GM18520 (cell line): ENCODE measurements at regions not wholly inside any gene's neighbourhood (a gene's known extent, or its start where the extent isn't known, plus 50 kb on each side); places are given as distances from the start of the nearest gene placed in this dataset.
A peak's percentile ranks its signal among the peaks of the same experiment; 100 is the strongest.
"Not testable (repeated sequence)": the region's sequence is repeated elsewhere in the genome, so short reads cannot be mapped to it uniquely, and the experiment has no call there.

ENCODE experiments used
- ATAC-seq: cut with Tn5 transposase; IDR thresholded peaks from one replicate; pipeline ENCODE4 v1.9.1; 2021; ENCODE audit not compliant: unreplicated experiment

DNA sequence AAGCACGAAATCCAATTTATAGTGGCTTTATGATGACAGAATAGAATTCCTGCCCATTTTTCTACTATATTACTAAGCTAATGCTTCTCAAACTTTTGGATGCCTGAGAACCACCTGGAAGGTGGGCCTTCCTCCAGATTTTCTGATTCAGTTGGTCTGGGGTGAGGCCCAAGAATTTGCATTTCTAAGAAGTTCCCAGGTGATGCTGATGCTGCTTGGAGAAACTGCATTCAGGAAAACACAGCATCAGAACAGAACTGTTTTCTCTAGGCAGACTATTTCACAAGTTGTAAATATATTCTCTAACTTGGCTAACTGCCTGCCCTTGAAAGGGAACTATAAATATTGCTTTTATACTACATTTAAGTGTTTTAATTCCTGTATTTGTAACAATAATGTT lies 644.9 kb upstream of the DPPA4 start:
- ATAC-seq = no peak

GRCh38 chr3:109984976-109985375 lies 647.6 kb upstream of the DPPA4 start:
- no peak for ATAC-seq

GRCh38 chr3:109985943-109986555 lies 648.7 kb upstream of the DPPA4 start:
- ATAC-seq = no peak

DNA sequence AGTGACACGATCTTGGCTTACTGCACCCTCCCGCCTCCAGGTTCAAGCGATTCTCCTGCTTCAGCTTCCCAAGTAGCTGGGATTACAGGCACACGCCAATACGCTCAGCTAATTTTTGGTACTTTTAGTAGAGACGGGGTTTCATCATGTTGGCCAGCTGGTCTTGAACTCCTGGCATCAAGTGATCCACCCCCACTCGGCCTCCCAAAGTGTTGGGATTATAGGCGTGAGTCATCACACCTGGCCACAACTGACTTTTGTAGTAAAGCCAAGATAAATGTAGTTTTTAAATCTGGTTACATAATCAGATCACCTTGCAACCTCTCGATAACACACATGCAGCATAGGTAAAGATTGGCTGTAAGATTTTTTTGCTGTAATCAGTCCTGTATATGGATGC lies 657.5 kb upstream of the DPPA4 start:
- ATAC-seq = no peak

DNA sequence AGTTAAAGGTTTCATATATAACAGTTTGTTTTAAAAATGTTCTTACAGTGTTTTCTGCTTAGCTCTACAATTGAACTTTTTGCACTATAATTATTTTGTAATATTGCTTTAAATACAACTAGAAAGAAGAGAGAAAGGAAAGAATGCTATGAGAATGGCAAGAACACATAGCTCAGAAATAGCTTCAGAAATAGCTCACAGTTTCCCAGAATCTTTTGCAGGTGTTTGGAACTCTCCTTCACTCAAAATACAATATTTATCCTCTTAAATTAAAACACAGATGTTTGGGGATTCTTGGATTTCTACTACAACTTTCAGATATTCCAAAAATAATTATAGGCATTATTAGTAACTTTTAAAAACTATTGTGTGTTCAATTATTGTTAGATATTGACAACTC lies 658.0 kb upstream of the DPPA4 start:
- no peak for ATAC-seq

- ATAC-seq = not testable (repeated sequence)
Measured at GRCh38 chr3:110001905-110002304, 664.6 kb upstream of the DPPA4 start.

DNA sequence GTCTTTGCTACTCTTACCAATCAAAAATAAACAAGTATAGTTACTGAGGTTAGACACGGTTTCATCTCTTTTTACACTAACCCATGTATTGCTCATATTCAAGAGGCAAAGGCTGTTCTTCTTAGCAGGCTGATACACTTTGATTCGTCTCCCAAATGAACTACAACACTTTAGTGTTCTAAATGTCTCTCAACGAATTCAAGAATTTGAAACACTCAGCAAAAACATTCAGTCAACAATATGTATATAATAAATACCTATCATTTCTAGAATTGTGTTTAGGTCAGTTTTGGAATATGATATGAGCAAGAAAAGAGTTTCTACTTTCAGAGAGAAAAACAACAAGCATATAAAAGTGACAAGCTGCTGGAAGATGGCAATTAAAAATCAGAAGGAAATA lies 669.6 kb upstream of the DPPA4 start:
- ATAC-seq = no peak

GRCh38 chr3:110015231-110015963 lies 678.1 kb upstream of the DPPA4 start:
- peak; percentile 67 for ATAC-seq

GRCh38 chr3:110016235-110016815 lies 679.0 kb upstream of the DPPA4 start:
- ATAC-seq = no peak

- no peak for ATAC-seq
Measured at GRCh38 chr3:110017304-110017703, 680.0 kb upstream of the DPPA4 start.

DNA sequence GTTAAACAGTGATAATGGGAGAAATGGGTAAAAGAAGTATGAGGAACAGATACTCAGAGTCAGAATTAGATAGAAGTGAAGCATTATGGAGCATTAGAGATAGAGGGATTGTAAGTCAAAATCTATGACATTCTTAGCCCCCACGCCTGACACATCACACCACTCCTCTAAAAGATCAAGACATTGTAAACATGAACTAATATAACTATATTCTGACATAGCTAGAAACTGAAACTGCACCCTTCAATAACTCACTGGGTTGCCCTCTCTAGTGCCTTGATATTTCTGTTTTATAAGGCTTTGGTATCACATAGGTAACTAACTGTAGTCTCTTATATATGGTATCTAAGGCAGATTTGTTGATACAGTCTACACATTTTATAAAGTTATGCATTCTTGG lies 684.3 kb upstream of the DPPA4 start:
- ATAC-seq = no peak

DNA sequence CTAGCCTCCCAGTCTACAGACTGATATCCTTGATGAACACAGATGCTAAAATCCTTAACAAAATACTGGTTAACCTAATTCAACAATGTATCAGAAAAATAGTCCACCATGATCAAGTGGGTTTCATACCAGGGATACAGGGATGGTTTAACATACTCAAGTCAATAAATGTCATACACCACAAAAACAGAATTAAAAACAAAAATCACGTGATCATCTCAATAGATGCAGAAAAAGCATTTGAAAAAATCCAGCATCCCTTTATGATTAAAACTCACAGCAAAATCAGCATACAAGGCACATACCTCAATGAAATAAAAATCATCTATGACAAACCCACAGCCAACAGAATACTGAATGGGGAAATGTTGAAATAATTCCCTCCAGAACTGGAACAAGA lies 685.7 kb upstream of the DPPA4 start:
- not testable (repeated sequence) for ATAC-seq

DNA sequence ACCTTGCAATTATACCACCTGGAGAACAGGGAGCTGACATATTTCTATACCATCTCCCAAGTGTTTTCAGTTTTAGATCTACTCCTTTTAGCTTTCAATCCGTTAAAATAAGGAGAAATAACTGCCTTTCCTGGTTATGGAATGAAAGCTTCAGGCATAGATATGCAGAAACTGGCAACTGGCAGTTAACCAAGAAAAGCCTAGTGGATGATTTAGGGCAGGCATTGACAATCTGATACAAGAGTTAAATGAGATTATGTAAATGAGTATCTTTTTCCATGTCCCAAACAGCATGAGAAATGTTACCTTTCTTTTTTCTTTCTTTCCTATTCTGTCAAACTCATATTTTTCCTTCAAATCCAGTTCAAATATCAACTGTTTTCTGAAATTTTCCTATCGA lies 689.1 kb upstream of the DPPA4 start:
- ATAC-seq = no peak

DNA sequence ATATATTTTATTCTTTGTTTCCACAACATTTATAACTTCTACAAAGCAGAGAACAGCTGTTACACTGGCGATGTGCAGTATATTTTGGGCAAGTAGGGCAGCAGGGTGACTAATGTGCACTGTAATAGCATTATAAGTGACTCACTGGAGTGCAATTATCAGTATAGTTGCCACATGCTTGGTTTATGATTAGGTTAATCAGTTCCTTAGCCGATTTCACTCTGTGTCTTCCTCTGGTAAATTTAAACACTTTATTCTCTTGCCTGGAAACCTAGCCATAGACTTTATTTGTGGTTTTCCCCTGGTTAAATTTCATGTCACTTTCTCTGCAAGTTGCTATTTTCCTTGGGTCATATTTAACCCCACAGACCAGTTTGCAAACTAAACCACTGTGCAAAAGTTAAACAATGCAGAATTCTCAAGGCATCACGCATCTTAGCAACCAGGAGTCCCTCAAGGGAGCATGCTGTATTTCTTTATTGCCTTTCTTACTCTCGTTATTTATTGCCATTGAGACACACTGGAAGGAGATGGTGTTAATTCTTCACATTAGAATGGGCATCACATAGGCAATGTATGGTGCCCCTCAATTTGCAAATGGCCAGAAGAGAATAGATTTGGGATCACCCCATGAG lies 690.2 kb upstream of the DPPA4 start:
- no peak for ATAC-seq

GRCh38 chr3:110031975-110032374 lies 694.6 kb upstream of the DPPA4 start:
- no peak for ATAC-seq

DNA sequence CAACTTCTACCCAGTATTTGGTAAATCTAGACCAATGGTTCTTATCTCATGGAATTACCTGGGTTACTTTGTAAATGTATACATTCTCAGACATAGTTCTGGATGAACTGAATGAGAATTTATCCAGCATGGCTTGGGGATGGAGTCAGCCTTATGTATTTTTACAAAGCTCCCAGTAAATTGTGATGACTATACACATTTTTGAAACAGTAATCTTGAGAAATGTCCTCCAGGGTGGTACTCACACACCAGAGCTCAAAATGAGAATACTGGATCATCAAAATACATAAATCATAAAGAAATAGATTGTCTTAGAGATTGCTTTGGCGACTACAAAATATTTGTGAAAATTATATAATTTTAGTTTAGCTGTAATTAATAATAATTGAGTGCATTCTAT lies 722.1 kb upstream of the DPPA4 start:
- ATAC-seq = no peak

DNA sequence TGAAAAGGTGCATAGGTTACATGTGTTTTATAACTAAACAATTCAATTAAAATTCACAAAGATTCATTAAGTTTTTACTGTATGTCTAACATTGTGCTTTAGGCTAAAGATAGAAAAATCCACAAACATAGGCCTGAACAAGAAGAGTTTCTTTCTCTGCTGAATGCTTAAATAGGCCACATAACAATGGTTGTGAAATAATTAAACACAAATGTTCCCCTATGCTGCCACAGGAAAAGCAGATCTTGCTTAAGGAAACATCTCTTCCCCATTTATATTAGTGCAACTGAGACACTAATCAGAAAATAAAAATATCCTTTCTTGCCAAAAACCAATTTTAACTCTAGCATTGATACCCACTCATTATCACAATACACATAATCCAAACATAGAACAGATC lies 725.4 kb upstream of the DPPA4 start:
- no peak for ATAC-seq

GRCh38 chr3:110063178-110063577 lies 725.8 kb upstream of the DPPA4 start:
- no peak for ATAC-seq

DNA sequence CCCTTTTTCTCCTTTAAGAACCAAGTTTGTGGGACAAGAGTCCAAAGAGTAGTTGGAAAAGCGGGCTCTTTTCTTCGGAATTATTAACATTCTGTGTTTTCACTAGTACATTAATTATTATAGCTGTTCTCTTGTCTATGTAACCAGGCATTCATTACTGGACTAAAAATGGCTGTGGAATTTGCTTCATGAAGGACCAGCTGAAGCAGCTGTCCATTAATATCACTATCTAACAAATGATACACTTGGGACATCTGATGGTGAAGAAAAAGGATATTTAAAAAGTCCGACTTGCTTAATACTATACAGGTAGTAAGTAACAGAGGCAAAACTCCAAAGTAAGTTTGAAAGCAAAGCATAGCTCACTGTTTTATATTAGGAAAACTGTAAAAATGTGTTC lies 728.9 kb upstream of the DPPA4 start:
- ATAC-seq = no peak

- ATAC-seq = no peak
Measured at GRCh38 chr3:110067527-110067926, 730.2 kb upstream of the DPPA4 start.

GRCh38 chr3:110069761-110070160 lies 732.4 kb upstream of the DPPA4 start:
- ATAC-seq = no peak
